Stimulated activated memory B cell treated with anti-CD40 and anti-IgM and Interleukin-4, amounts not matched to agents 10 μg/mL and 1 μg/mL and 100 μg/mL, for 72 hours (primary cell): ENCODE measurements at regions not wholly inside any gene's neighbourhood (a gene's known extent, or its start where the extent isn't known, plus 50 kb on each side); places are given as distances from the start of the nearest gene placed in this dataset.

Experiments
- ATAC-seq: fragments of 150-1000 bp; cut with Tn5 transposase; 2 replicates; pipeline ENCODE4 v1.10.0; 2021
- H3K27ac Mint-ChIP-seq: one replicate; pipeline ENCODE4 v1.8.0; 2022; ENCODE audit warnings: mild to moderate bottlenecking, mixed read lengths
- H3K27me3 Mint-ChIP-seq: one replicate; pipeline ENCODE4 v1.8.0; 2022; ENCODE audit warnings: mixed read lengths
- H3K36me3 Mint-ChIP-seq: one replicate; pipeline ENCODE4 v1.8.0; 2022; ENCODE audit warnings: mixed read lengths
- H3K4me1 Mint-ChIP-seq: one replicate; pipeline ENCODE4 v1.8.0; 2022; ENCODE audit warnings: mixed read lengths
- H3K4me3 Mint-ChIP-seq: one replicate; pipeline ENCODE4 v1.8.0; 2022; ENCODE audit warnings: mild to moderate bottlenecking, moderate library complexity, mixed read lengths
- H3K9me3 Mint-ChIP-seq: one replicate; pipeline ENCODE4 v1.8.0; 2022; ENCODE audit warnings: mixed read lengths

DNA sequence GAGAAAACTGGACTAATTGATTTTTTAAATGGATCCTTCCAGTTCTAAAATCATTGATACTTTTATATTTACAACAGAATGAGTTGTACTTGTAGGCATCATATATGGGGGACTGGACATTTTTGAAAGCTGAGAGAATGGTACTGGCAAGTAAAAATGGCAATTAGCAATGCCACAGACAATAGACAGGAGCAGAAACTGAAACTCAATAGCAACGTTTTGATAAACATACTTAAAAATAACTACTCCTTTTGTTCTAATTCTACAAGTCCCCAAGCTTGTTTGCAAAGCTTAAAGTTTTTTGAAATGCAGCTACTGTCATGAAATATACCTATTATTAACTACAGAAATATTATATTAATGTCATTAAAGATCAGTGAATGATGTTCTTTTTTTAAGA is 52.8 kb upstream of the FBXL7 start:
- Mint-ChIP-seq H3K4me3 (no peak overlapping the region), H3K4me1 (no peaks in the 10 kb centered on the region), H3K27ac (no peak overlapping the region), H3K36me3 (no peaks in the 10 kb centered on the region), H3K9me3 (peaks cover 6% of the 10 kb centered on the region), H3K27me3 (no peaks in the 10 kb centered on the region)
- ATAC-seq: no peak

DNA sequence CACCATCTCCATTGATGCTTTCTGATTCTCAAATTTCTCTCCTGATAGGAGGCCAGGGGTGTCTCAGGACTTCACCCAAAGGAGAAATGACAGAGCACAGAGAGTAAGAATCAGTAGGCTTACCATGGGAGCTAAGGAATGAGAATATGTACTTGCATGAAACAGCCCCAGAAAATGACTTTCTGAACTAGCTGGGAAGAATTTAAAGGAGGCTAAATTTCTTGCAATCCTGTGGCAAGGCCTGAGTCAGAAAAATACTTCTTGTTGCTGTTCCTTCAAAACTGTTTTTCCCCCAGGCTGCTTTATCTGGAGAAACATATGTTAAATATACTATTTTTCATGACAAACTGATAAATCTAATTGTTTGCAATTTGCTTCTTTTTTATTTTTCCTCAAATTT is 53.4 kb upstream of the FBXL7 start:
- no peak overlapping the region for H3K27ac Mint-ChIP-seq
- H3K4me1 Mint-ChIP-seq: no peaks in the 10 kb centered on the region
- no peak for ATAC-seq
- H3K36me3 Mint-ChIP-seq: no peaks in the 10 kb centered on the region
- peaks cover 6% of the 10 kb centered on the region for H3K9me3 Mint-ChIP-seq
- H3K4me3 Mint-ChIP-seq: no peak overlapping the region
- H3K27me3 Mint-ChIP-seq: no peaks in the 10 kb centered on the region

DNA sequence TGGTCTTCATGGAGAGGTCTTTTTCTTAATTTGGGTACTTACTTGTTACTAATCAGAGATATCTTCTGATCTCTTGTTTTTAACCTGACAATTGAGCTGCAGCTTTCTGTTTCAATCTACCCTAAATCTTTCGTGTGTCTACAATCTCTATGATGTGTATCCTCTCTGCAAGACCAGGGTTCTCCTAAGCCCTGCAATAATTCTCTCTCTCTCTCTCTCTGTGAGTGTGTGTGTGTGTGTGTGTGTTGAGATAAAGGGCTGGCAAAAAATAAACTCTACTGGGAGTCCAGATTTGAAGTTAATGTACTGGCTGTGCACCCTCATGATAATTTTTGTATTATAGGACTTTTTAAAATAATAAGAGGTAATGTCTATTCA is 57.8 kb upstream of the FBXL7 start:
- H3K36me3 Mint-ChIP-seq: no peaks in the 10 kb centered on the region
- no peak overlapping the region for H3K27ac Mint-ChIP-seq
- ATAC-seq: no peak
- no peaks in the 10 kb centered on the region for H3K27me3 Mint-ChIP-seq
- H3K9me3 Mint-ChIP-seq: peaks cover 6% of the 10 kb centered on the region
- H3K4me1 Mint-ChIP-seq: no peaks in the 10 kb centered on the region
- H3K4me3 Mint-ChIP-seq: no peak overlapping the region

DNA sequence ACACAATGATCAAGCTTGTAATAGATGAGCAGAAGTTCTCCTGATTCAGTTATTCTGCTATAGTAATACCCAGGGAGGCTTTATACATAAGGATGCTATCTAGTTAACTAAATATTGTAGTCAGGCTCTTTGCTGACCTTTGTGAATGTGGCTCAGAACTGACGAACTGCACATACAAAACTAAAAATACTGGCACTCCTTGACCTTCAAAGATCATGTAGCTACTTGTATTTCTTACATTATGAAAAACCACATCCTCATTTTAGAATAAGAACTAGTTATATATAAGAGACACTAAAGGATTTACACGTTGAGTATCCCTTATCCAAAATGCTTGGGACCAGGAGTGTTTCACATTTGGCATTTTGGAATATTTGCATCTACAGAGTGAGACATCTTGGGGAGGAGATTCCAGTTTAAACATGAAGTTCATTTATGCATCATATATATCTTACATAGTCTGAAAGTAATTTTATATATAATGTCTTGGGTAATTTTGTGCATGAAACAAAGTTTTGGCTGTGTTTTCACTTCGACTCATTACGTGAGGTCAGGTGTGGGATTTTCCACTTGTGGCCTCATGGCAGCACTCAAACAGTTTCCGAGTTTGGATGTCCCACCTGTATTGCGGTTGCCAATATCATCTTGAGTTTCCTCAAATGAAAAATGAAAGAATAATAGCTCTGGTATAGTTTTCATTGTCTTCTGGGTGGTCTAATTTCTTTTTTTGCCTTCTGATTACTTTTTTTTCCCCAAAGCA is 58.4 kb upstream of the FBXL7 start:
- H3K27me3 Mint-ChIP-seq: no peaks in the 10 kb centered on the region
- ATAC-seq: no peak
- no peak overlapping the region for H3K4me3 Mint-ChIP-seq
- H3K27ac Mint-ChIP-seq: no peak overlapping the region
- H3K36me3 Mint-ChIP-seq: no peaks in the 10 kb centered on the region
- H3K4me1 Mint-ChIP-seq: no peaks in the 10 kb centered on the region
- H3K9me3 Mint-ChIP-seq: peaks cover 6% of the 10 kb centered on the region

DNA sequence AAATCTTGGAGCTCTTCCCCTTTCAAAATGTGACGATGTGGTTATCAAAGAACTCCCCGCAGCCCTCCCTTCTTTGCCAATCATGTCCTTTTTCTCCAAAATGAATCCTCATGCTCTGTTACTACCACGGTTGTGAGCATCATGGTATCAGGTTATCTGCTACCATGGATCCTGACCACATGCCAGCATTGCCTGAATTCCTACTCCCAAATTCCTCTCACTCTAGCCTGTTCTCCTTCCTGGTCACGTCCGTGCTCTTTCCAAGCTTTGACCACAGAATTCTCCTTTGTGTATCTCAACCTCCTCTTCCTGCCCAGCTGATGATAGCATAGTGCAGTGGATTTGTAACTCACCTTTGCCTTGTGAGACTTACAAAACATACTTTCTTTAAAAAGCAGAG is 59.5 kb upstream of the FBXL7 start:
- no peaks in the 10 kb centered on the region for H3K27me3 Mint-ChIP-seq
- H3K4me3 Mint-ChIP-seq: no peak overlapping the region
- H3K9me3 Mint-ChIP-seq: peaks cover 6% of the 10 kb centered on the region
- no peaks in the 10 kb centered on the region for H3K36me3 Mint-ChIP-seq
- no peak for ATAC-seq
- no peak overlapping the region for H3K27ac Mint-ChIP-seq
- no peaks in the 10 kb centered on the region for H3K4me1 Mint-ChIP-seq

DNA sequence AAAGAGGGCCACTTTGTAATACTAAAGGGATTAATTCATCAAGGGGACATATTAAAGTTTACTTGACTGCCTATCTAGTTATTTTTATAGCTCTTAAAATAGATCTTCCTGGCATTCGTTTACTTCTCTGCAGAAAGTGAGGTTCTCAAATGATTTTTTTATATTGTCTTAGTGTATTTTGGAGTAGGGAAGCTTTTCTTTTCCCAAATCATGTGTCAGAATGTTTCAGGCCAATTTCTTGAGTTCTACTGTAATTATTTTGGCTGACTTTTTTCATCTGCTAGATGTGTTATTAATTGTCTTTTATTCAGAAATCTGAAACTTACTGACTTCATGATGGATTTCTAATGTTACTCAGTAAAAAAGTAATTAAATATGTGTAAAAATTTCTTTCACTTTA is 60.2 kb upstream of the FBXL7 start:
- Mint-ChIP-seq H3K27me3 (no peaks in the 10 kb centered on the region), H3K36me3 (no peaks in the 10 kb centered on the region), H3K9me3 (peaks cover 6% of the 10 kb centered on the region), H3K4me1 (no peaks in the 10 kb centered on the region), H3K27ac (no peak overlapping the region), H3K4me3 (no peak overlapping the region)
- no peak for ATAC-seq

DNA sequence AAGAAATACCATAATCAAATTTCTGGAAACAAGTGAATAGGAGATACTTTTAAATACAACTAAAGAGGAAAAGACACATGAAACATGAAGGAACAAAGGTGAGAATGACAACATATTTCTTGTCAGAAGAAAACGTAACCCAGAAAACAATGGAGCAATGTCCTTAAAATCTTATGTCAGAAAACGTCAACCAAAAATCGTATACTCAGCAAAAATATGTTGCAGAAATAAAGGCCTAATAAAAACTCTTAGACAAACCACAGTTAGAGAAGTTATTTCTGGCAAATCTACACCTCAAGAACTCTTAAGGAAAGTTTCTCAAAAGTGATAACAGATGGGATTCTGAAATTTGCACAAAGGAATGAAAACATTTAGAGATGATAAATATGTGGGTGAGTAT is 66.3 kb upstream of the FBXL7 start:
- Mint-ChIP-seq H3K36me3 (no peaks in the 10 kb centered on the region), H3K4me1 (no peaks in the 10 kb centered on the region), H3K27ac (no peak overlapping the region), H3K9me3 (peaks cover 2% of the 10 kb centered on the region), H3K27me3 (no peaks in the 10 kb centered on the region), H3K4me3 (no peak overlapping the region)
- no peak for ATAC-seq

DNA sequence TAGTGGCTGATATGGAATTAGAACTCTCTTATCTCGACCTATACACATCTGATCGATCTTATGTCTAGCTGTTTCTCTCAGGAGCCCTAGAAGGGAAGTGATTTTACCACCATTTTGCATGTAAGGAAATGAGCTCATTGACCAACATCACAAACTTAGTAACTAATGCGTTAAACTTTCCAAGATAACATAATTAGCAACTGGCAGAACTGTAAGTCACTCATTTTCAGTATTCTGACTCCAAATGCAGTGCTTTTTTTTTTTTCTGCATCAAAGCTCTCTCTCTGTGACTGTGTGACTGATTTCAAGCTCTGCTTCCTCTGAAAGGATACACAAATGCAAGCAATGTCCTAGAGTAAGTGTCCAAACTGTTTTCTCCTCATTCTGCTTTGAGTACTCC is 68.1 kb upstream of the FBXL7 start:
- Mint-ChIP-seq H3K27me3 (no peaks in the 10 kb centered on the region), H3K4me3 (no peak overlapping the region), H3K36me3 (no peaks in the 10 kb centered on the region), H3K27ac (no peak overlapping the region), H3K4me1 (no peaks in the 10 kb centered on the region), H3K9me3 (peaks cover 2% of the 10 kb centered on the region)
- ATAC-seq: no peak

DNA sequence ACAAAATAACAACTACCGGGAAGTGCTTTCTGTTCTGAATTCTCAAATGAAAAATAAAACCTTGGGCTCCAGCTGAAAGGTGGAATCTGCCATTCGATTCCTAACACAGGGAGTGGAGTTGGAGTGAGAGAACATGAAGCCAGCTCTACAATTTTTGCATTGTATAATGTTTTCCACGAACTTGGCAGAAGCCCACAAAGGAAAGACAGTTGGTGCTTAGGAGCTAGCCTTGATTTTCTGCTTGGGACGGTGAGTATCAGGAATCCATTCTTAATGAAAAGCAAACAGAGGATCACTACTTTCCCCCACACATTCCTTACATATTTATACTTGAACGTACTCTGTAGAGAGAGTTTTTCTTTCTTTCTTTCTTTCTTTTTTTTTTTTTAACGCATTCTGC is 74.2 kb upstream of the FBXL7 start:
- no peaks in the 10 kb centered on the region for H3K27me3 Mint-ChIP-seq
- H3K36me3 Mint-ChIP-seq: no peaks in the 10 kb centered on the region
- peaks cover 2% of the 10 kb centered on the region for H3K9me3 Mint-ChIP-seq
- no peak overlapping the region for H3K4me3 Mint-ChIP-seq
- H3K27ac Mint-ChIP-seq: no peak overlapping the region
- no peak for ATAC-seq
- no peaks in the 10 kb centered on the region for H3K4me1 Mint-ChIP-seq

DNA sequence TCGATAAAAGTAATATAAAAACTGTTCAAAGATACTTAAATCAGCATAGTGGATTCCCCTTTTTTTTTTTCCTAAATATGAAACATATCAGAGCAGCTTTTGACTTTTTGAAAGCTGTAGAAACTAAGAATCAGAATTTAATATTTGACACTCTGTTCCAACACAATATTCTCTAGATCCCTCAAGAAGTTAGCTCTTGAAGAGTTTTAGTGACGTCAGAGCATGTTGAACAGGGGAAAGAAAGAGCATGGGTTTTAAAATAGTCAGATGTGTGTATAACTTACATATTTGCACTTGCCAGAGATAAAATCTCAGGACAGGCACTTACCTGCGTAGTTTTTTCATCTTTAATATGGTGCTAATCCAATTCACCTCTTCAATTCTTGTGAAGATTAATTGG is 75.2 kb upstream of the FBXL7 start:
- no peaks in the 10 kb centered on the region for H3K4me1 Mint-ChIP-seq
- ATAC-seq: no peak
- H3K4me3 Mint-ChIP-seq: no peak overlapping the region
- H3K36me3 Mint-ChIP-seq: no peaks in the 10 kb centered on the region
- no peaks in the 10 kb centered on the region for H3K27me3 Mint-ChIP-seq
- peaks cover 4% of the 10 kb centered on the region for H3K9me3 Mint-ChIP-seq
- H3K27ac Mint-ChIP-seq: no peak overlapping the region

DNA sequence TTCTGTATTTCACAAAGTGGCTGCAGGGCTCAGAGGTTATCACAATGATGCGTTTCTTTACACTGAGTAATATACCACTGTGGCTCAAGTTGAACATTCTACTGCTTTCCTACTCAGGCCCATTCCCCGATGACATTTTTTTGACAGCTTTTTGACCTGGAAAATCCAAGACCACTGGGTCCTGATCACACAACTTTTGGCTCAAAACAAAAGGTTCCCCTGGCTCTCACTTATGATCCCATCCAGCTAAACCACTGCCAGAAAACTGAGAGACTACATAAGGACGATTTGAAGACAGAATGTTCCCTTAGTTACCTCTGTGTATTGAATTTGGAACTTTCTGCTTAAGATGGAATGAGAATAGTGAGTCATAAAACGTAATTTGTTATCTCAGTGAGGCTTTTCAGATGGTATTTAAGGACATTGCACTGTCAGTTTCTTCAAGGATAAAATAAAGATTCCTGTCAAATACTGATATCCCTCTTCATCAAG is 78.0 kb upstream of the FBXL7 start:
- ATAC-seq: no peak
- H3K27ac Mint-ChIP-seq: no peak overlapping the region
- H3K4me1 Mint-ChIP-seq: no peaks in the 10 kb centered on the region
- no peaks in the 10 kb centered on the region for H3K36me3 Mint-ChIP-seq
- H3K4me3 Mint-ChIP-seq: no peak overlapping the region
- no peaks in the 10 kb centered on the region for H3K27me3 Mint-ChIP-seq
- peaks cover 4% of the 10 kb centered on the region for H3K9me3 Mint-ChIP-seq

DNA sequence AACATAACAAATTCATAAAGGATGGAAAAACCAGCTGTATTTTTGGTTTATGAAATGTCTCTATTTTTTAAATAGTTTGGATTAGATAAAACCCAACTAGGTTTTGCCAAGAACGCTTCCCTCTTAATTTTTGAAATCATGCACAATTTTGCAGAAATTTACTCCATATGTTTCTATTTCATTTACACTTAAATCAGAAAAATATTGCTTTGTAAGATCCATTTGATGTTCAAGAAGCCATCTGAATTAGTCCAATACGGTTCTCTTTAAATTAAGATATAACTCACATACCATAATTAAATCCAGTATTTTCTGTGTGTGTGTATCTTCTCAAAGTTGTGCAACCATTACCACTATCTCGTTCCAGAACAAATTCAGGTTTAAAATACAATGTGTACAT is 78.6 kb upstream of the FBXL7 start:
- Mint-ChIP-seq H3K4me3 (no peak overlapping the region), H3K36me3 (no peaks in the 10 kb centered on the region), H3K4me1 (no peaks in the 10 kb centered on the region), H3K9me3 (peaks cover 4% of the 10 kb centered on the region), H3K27ac (no peak overlapping the region), H3K27me3 (no peaks in the 10 kb centered on the region)
- no peak for ATAC-seq

DNA sequence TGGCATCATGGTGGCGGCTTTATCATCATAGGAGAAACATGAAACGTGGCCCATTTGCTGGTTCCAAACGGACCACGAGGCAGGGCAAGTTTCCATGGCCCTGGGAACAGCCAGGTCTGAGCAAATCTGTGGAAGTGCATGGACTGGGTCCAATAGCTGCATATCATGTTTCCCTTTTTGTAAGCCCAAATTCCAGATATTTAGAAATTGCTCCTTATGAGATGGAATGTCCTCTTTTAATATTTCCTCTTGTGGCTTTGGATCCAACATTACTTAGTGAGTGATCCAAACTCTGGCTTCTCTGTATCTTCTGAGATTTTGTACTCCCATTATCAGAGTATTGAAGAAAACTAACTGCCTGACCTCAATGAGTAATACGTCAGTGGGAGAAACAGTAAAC is 79.8 kb upstream of the FBXL7 start:
- Mint-ChIP-seq H3K4me1 (no peaks in the 10 kb centered on the region), H3K4me3 (no peak overlapping the region)

DNA sequence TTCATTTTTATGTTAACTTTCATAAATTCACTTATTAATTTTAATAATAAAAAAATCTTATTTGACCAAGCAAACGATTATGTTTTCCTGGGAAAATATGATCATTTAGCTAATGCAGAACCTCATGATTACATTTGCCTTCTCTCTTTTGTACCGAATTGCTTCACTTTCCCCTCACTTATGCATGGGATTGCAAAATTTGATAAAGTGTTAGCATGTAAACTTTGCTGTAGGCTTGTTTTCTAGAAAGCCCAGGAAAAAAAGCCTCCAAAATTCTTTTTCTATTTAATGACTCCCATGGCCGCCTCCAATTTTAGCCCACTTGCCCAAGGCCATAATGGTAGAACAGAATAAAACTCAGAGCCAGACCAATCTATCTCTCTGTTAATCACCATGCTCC is 82.8 kb upstream of the FBXL7 start:
- Mint-ChIP-seq H3K4me1 (no peaks in the 10 kb centered on the region), H3K4me3 (no peak overlapping the region), H3K27ac (no peak overlapping the region), H3K27me3 (no peaks in the 10 kb centered on the region), H3K36me3 (no peaks in the 10 kb centered on the region), H3K9me3 (peaks cover 16% of the 10 kb centered on the region)
- no peak for ATAC-seq

More for the DNA sequence above, 79.8 kb upstream of the FBXL7 start:
- no peak for ATAC-seq
- H3K27ac Mint-ChIP-seq: no peak overlapping the region
- H3K9me3 Mint-ChIP-seq: peaks cover 5% of the 10 kb centered on the region
- H3K27me3 Mint-ChIP-seq: no peaks in the 10 kb centered on the region
- no peaks in the 10 kb centered on the region for H3K36me3 Mint-ChIP-seq

DNA sequence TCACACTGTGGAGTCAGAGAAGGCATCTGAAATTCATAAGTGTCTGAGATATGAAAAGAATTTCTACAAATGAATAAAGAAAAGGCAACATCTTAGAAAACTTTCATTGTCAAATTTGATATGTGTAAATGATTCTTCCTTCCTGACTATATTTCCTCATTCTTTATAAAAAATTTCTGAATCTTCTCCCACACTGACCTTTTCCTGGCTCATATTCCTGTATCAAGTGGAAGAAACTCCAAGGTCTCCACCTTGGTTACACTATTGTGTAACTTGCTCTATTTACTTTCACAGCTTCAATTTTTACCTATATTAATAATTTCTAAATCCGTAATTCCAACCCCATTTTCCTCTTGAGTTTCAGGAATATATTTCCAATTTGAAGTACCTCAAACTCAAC is 93.5 kb upstream of the FBXL7 start:
- no peaks in the 10 kb centered on the region for H3K27me3 Mint-ChIP-seq
- no peaks in the 10 kb centered on the region for H3K4me1 Mint-ChIP-seq
- ATAC-seq: no peak
- no peaks in the 10 kb centered on the region for H3K36me3 Mint-ChIP-seq
- H3K27ac Mint-ChIP-seq: no peak overlapping the region
- peaks cover 11% of the 10 kb centered on the region for H3K9me3 Mint-ChIP-seq
- H3K4me3 Mint-ChIP-seq: no peak overlapping the region

DNA sequence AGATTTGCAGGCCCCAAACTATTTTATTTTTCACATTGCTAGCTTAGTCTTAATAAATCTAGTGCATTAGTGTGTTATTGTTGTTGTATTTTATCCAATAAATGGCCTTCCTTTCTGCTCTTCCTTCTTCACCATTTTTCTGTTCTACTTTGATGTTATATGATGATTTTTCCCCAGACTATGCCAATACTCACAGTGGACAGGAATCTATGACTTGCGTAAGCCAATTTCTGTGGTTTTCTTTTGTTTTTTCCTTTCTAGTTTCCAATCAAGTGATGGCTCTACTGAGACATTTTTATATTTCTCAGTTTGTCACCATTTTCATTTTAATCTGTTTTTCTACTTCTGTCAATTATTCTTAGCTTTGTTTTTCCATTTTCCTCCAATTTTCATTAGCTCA is 106.8 kb upstream of the FBXL7 start:
- Mint-ChIP-seq H3K36me3 (no peaks in the 10 kb centered on the region), H3K9me3 (no peaks in the 10 kb centered on the region), H3K4me3 (no peak overlapping the region), H3K27me3 (no peaks in the 10 kb centered on the region), H3K27ac (no peak overlapping the region), H3K4me1 (no peaks in the 10 kb centered on the region)
- no peak for ATAC-seq
